ENCODE measurements at regions not wholly inside any gene's neighbourhood (a gene's known extent, or its start where the extent isn't known, plus 50 kb on each side); places are given as distances from the start of the nearest gene placed in this dataset.

DNA sequence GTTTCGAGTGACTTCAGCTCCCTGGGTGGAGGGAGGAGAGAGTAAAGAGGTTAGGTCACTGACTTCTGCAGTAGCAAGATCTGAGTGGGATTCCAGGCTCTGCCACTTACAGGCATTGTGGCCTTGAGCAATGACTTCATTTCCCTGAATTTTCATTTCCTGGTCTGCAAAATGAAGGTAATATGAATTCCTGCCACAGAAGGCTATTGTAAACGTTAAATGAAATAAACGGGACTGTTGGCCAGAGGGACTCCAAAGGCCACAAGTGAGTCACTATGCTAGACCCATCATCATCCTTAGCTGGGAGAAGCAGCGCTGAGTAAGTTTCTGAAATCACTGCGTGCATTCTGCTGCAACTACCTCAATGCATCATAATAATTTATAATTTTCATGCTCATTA is 807.8 kb downstream of the AACS start:
- no peak for DNase-seq (ENCODE audit: low read depth)

DNA sequence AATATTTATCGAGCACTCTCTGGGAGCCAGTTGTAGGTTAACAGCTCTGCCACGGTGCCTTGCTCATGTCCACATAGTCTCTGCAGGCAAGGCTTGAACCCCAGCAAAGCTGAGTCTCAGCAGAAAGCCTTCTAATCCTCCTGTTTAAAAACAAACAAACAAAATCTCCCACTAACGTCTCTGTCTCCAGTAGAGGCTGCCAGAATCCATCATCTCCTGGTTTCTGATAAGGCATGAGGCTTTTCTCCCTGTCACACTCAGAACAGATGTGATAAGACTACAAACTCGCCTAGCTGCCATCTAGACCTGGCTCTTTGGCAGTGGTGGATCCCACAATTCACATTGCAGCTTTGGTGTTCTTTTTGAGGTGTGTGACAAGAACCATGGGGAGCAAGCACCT is 813.2 kb downstream of the AACS start:
- DNase-seq (ENCODE audit: low read depth) = no peak

DNA sequence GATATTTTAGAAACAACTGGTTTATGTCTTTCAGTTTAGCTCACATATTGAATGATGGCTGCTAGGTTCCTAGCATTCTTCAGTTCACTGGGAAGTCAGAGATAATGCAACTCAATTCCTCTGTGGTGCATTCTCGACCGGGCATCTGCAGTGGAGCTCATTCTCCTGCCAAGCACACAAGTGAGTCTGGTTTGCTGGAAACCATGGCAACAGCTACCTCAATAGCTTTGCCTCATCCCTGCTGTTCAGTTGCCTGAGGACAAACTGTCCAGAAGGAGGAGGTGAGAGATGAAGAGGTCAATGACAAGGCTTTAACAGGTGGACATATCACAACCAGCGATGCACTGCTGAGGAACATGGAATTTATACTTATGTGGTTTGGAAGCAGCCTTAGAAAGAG is 816.9 kb downstream of the AACS start:
- no peak for DNase-seq (ENCODE audit: low read depth)

DNA sequence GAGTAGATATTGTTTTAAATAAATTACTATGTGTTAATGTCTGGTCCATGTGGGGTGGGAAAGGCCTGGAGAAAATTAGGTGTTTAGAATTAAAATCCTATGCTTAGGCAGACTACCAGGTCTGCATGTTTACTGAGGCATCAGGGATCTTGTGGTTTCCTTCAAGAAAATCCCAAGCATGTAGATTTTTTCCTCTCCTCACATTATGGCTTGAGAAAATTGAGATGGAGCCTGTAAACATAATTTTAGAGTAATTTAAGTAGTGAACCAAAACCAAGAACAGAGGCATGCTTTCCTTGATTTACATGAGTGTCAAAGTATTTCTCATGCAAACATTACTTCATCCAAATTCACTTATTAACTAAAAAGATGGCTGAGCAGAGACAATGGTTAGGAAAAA is 823.7 kb downstream of the AACS start:
- no peak for DNase-seq (ENCODE audit: low read depth)

DNA sequence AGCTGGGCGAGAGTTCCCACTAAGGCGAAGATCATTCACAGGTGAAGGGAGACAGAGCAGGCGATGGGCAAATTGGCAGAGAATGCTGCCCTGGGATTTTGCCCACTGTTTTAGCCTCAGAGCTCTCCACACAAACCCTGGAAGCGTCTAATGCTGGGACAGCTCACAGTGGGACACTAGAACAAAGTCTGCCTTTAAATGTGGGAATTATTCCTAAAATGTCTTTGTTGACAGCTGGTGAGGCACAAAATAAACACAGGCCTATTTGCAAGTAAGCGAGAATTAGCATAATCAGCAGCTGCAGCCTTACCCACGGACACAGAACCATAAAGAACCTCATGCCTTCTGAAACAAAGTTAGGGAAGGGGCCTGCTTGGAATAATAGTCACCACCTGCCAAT is 824.5 kb downstream of the AACS start:
- DNase-seq (ENCODE audit: low read depth) = no peak

DNA sequence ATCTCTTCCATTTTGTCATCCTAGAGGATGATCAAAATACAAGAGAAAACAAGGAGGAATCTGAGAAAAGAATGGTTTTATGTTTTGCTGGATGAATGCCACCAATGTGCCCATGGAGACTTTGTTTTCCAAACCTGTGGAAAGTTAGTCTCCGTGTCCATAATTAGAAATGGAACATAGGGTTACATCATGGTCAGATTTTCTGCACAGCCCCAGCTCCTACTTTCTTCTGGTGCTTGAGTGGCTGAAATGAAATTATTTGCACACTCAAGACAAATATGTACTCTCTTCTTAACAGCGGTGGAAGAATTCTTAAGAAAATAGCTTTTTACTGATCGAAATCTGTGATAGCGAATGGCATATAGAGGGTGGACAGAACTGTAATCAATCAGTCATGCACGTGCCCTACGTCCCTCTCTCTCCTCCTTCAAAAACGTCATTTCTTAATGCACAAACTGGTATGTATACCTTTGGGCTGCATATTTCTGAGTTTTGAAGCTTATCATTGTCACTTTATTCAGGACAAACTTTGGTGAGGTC is 825.2 kb downstream of the AACS start:
- no peak for DNase-seq (ENCODE audit: low read depth)

DNA sequence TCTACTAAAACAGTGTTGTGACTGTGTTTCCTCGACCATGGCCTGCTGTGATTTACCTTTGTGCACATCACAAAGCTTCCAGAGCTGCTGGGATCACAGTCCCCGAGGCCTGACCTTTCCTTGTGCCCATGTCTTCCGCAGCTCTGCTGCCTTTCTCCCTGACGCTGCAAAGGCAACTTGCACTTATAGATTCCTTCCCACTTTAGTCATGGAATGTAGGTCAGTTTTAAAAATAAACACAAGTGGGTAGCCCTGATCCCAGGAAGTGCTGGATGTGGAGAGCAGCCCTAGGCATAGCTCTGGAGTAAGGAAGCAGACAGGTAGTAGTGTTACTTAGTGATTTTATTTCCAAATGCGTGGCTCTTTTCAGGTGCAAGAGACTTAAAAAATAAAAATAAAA is 825.7 kb downstream of the AACS start:
- peak; percentile 18 for DNase-seq (ENCODE audit: low read depth)

DNA sequence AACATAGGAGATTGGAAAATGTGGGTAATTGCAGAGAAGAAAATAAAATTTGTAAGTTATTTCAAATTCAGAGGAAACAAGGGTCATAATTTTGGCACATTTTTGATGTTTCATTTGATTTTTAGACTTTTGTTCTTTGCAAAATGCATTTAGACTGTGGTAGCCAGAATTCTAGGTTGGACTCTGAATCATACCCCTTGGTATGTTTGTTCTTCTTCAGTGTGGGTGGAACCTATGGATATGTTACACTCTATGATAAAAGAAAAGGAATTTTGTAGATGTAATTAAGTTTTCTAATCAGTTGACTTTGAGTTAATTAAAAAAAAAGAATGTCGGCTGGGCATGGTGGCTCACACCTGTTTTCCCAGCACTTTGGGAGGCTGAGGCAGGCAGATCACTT is 827.0 kb downstream of the AACS start:
- no peak for DNase-seq (ENCODE audit: low read depth)

DNA sequence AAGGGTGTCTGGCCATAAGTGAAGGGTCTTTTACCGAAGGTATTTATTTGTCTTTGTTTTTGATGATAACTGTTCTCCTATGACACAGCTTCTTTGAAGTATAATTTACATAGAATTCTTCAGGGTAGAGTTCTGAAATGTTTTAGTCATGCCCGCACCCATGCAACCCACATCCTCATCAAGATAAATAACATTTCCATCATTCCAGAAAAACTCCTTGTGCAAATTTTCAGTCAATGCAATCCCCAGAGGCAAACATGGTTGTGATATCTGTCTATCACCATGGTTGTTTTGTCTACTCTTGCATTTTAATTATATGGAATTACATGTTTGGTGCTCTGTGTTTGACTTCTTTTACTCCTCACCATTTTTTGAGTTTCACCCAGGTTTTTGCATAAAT is 837.8 kb downstream of the AACS start:
- DNase-seq (ENCODE audit: low read depth) = no peak

DNA sequence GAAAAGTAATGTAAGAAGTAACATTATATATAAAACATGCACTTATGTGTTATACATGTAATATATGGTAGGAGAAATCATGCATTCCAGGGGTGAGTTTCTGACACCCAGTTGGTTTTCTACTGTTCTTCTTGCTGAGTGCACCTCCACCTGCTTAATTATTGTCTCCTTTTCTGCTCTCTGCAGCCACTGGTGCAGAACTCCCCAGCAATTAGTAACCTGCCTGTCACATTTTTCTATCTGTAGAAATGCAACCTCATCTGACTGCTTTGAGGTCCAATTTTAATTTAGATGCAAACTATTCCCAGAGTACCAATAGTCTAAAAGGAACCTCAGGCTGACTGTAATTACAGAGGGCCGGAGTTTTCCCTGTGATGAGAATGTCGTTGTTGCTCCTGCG is 842.1 kb downstream of the AACS start:
- no peak for DNase-seq (ENCODE audit: low read depth)

DNA sequence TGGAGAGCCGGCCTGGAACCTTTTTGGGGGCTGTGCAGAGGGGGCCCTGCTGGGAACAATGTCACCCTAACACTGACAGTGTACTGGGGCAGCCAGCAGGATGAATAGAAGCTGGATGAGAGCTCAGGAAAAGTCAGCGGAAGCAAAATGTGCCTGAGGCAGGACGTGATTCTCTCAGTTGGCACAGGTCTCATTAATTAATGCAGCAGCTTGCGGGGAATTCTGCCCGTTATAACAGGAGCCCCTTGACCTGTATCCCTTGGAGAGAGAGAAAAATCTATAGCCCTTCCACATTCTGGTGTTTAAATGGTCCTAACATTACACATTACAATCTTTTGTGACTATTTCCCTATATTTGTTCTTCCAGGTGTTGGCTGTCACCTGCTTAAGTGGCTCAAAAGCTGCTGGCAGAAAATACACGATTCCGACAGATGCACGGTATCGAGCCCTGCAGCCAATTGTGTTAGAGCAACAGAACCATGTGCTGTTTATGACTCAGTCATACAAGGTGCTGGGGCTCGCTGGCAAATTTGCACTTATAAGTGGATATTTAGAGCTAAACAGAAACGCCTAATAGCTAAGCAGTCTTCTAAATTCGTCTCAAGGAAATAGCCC is 854.7 kb downstream of the AACS start:
- DNase-seq (ENCODE audit: low read depth) = no peak

DNA sequence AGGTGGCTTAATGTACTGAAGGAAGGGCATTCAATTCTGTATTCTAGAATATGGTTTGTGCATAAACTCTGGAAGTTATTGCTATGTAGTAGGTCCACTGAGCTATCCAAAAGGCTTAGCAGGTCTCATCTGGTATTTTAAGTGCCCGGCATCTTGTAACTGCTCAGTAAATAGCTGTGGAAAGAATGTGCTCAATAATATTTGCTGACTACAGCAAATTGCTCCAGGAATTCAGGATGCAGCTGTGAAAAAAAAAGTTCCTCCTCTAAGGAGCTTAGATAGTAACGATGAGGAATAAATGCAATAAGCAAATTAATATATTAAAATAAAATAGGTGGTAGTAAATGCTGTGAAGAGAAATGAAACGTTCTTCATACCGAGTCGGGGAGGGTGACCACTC is 857.1 kb downstream of the AACS start:
- DNase-seq (ENCODE audit: low read depth) = no peak

DNA sequence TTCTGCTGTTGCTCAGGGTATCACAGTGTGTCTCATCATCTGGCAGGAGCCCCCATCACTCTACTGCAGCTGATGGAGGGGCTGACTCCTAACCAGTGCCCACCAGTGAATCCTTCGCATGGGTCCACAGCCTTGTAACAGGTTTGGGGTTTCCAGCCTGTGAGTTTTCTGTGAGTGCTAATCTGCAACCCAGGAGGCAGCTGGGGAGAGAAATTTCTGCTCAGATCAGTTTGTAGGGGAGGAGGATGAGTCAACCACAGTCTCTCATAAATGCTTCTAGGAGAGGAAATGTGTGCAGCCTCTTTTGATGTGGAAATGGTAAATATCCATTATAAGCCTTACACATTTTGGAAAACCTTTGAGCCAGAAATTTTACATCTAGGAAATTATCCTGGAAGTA is 871.3 kb downstream of the AACS start:
- DNase-seq (ENCODE audit: low read depth) = no peak

DNA sequence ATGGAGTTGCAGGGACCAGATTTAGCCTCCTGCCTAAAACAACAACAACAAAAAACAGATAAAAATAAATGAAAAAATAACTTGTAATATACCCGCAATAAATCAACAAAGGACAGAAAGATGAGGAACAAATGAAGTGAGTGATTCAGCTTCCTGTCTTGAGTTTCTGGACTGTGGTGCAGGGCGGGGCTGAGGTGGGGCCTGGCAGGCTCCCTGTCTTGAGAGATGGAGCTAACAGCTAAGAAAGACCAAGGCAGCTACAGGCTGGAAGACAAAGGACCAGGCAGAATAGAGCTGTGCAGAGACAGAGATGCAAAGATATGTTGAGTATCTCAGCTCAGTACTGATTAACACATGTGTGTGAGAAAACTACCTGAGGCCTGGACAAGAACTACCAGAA is 879.2 kb downstream of the AACS start:
- DNase-seq (ENCODE audit: low read depth) = peak; percentile 4

DNA sequence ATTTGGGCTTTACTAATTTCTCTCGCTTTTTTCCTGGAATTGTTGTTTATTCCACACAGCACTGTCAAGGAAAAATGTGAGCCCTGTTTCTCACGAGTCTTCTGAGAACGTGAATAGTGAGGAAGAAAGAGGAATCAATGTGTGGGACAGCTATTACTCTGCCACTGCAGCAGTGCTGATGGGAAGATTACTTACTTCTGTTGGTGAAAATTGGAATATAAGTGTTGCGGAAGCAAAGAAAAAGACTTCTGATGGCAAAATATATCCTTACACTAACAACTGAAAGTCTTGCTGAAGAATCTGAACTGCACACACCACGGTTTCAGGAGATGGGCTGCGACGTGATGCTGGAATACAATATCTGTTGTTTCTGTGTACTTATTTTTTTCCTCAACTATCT is 884.2 kb downstream of the AACS start:
- no peak for DNase-seq (ENCODE audit: low read depth)

DNA sequence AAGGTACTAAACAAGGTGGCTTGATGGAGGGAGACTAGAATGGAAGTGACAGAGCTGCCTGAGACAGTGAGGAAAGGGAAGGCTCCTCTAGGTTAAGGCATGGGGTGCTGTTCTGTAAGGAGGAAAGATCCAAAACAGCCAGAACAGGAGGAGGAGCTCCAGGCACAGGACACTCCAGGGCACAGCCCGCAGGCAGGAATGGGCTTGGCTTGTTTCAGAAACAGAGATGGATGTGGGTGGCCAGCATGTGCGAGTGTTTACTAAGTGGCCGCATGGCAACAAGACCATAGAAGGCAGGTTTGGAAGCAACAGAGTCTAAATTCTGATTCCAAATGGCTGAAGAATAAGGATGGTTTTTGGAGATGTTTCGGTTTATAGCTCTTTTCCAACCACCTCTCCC is 889.1 kb downstream of the AACS start:
- no peak for DNase-seq (ENCODE audit: low read depth)

DNA sequence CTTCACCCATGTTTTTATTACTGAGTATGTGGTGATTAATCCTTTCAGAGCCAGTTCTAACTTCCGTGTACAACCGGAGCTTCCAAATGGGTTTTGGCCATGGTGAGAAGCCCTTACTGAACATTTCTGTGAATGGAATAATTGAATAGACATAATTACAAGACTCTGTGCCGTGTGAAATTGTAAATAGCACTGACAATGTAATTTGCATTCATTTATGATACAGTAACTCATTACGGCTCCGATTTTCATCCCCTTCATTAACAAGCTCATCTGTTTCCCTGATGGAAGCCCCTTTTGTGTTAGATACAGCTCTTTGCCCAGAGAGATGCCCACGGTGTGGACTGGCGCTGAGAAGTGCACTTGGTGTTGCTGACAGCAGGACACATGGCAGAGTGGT is 891.0 kb downstream of the AACS start:
- no peak for DNase-seq (ENCODE audit: low read depth)

DNA sequence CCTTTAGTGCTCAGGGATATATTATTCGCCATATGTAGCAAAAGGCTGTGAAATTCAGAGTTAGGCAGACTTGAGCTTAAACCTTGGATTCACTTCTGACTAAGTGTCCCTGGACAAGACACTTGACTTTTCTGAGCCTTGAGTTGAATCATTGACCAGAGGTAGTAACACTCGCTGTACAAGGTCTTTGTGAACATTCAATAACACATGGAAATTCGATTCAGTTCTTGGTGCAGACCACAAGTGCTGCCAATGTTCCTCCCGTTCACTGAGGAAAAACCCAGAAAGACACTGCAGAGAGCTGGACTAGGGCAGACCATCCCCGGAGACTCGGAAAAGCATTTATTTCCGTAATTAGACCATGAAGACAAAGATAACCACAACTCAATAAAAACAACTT is 901.4 kb downstream of the AACS start:
- no peak for DNase-seq (ENCODE audit: low read depth)

DNA sequence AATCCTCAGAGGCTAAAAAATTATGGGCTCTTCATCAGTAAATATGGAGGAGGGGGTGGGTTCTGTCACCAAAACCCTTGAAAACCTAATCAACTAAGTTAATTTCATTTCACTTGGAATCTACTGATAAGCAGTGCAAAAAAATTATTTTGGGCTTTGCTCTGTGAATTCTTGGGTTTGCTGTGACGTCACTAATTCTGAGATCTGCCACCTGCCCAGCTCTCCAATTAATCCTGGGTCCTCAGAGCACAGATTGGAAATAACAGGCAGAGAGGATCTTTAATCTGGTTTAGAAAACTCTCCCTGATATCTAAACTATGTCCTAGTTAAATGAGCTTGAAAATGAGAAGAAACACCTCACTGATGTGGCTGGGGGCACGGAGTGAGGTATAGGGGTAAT is 903.2 kb downstream of the AACS start:
- DNase-seq (ENCODE audit: low read depth) = no peak

DNA sequence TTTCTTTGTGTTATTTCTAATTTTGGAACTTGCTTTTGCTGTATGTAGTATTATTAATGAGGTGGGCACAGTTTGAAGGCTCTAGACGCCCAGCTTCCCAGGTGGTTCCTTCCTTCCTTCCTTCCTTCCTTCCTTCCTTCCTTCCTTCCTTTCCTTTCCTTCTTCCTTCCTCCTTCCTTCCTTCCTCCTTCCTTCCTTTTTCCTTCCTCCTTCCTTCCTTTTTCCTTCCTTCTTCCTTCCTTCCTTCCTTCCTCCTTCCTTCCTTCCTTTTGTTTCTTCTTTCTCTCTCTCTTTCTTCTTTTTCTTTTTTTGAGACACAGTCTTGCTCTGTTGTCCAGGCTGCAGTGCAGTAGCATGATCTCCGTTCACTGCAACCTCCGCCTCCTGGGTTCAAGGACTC is 906.7 kb downstream of the AACS start:
- no peak for DNase-seq (ENCODE audit: low read depth)

DNA sequence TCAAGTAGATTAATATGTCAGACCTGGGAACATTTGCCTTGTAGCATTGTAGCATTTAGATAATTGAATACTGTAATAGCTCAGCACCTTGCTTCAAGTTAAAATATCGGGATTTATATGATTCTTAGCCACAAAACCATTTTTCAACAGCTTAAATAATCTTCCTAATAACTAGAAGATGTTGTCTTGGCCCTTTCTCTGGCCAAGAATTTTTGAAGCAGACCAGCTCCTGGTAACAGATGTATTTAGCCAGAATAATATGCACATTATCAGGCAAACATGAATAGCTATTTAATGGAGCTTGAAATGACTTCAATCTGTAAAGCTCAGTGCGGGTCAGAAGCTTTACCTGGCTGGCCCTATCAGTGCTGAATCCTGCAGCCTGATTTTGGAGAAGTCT is 913.1 kb downstream of the AACS start:
- DNase-seq (ENCODE audit: low read depth) = no peak

DNA sequence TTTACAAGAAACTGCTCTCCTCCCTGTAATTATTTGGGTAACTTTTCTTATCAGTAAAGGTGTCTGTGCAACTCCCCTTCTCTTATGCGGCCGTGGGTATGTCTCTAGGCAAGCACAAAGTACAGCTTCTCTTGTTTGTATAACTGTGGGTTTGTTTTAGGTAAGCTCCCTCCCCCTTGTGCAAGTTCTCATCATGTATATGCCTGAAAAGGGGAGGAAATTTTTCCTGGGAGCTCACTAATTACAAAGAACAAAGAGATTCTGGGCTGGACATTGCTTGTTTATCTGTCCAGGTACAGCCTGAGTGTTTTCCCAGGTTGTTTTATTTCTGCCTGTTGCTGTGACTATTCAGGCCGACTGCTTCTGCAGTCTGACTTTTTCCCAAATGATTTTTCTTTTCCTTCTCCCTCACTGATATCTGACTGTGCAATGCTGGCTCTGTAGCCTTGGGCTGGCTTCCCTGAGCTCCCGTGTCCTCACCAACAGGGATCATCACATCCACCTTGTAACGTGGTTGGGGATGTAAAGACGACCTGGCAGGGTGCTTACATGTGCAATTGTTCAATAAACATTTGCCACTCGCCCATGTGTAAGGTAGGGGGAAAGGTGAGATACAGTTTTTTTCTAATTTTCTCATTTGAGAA is 916.5 kb downstream of the AACS start:
- DNase-seq (ENCODE audit: low read depth) = no peak

DNA sequence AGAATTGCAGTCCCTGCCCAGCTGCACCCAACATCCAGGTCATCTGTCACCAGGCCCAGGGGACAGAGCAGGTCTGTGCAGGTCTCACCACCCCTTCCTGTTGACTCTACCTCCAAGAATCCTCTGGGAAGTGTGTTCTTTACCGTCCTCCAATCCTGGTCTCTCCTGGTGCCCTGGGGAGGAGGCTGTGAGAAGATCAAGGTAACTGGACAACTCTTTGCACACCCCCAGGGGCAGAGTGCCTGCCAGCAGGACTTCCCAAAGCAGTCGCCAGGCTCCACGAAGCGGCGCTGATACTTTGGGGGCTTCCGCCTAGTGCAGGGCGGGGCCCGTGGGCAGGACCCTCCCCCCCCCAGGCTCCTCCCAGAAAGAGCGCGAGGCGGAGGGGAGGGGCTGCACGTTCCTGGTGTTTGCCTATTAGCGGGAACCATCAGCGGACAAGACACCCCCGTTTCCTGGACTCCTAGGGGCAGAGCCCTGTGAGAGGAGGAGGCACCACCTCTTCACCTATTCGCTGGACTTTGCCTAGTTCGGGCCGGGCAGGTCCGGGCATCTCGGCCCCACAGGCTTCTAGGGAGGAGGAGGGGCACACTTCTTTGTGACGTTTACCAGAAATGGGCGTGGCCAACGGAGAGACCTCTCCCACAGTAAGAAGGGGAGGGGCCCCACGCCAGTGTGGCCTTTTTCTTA is 918.0 kb downstream of the AACS start:
- DNase-seq (ENCODE audit: low read depth) = peak; percentile 55

Measured in Daoy (cell line).